GM12872 (cell line): ENCODE measurements at regions not wholly inside any gene's neighbourhood (a gene's known extent, or its start where the extent isn't known, plus 50 kb on each side); places are given as distances from the start of the nearest gene placed in this dataset.

Source experiments
- TF ChIP-seq, protein P1 (sequence below): IDR thresholded peaks from 3 replicates; pipeline ENCODE4 v1.5.1; 2011; ENCODE audit warnings: low read depth, mild to moderate bottlenecking, low read length, moderate library complexity; ENCODE audit not compliant: insufficient read depth

DNA sequence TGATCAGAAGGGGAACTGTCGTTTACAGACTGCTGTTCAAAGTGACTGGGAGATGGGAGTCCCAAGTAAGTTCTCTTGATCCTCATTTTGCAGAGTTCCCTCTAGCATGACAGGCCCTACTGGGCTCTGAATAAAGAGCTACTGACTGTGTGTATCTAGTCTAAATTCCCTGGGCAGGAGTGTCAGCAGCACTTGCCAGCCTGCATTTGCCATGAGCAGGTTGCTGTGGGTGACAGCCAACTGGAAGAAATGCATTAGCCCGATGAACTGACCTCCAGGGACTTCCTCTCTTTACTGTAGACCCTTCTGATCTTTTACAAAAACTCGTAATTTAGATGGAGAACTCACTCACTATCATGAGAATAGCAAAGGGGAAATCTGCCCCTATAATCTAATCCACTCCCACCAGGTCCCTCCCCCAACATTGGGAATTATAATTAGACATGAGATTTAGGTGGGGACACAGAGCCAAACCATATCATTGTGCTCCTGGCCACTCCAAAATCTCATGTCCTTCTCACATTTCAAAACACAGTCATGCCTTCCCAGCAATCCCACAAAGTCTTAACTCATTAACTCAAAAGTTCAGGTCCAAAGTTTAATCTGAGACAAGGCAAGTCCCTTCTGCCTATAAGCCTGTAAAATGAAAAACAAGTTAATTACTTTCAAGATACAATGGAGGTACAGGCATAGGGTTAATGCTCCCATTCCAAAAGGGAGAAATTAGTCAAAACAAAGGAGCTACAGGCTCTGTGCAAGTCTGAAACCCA lies 78.9 kb upstream of the CXCL14 start:
- TF ChIP-seq, protein P1, sequence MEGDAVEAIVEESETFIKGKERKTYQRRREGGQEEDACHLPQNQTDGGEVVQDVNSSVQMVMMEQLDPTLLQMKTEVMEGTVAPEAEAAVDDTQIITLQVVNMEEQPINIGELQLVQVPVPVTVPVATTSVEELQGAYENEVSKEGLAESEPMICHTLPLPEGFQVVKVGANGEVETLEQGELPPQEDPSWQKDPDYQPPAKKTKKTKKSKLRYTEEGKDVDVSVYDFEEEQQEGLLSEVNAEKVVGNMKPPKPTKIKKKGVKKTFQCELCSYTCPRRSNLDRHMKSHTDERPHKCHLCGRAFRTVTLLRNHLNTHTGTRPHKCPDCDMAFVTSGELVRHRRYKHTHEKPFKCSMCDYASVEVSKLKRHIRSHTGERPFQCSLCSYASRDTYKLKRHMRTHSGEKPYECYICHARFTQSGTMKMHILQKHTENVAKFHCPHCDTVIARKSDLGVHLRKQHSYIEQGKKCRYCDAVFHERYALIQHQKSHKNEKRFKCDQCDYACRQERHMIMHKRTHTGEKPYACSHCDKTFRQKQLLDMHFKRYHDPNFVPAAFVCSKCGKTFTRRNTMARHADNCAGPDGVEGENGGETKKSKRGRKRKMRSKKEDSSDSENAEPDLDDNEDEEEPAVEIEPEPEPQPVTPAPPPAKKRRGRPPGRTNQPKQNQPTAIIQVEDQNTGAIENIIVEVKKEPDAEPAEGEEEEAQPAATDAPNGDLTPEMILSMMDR: no peak

DNA sequence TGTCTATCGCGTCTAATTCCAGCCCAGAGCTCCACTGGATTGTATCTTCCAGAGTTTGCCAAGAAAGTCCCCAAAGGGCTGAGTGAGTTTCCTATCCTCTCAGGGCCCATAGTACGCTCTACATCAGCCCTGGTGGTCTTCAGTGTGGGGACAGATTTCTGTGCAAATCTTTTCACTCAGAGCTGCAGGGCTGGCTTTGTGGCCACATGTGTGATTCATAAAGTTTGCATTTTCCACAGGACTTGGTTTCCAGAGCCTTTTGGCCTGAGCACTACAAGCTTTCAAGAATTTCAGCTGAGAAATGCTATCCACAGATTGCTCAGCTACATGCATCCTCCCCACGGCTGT lies 76.7 kb upstream of the CXCL14 start:
- TF ChIP-seq, protein P1: no peak

DNA sequence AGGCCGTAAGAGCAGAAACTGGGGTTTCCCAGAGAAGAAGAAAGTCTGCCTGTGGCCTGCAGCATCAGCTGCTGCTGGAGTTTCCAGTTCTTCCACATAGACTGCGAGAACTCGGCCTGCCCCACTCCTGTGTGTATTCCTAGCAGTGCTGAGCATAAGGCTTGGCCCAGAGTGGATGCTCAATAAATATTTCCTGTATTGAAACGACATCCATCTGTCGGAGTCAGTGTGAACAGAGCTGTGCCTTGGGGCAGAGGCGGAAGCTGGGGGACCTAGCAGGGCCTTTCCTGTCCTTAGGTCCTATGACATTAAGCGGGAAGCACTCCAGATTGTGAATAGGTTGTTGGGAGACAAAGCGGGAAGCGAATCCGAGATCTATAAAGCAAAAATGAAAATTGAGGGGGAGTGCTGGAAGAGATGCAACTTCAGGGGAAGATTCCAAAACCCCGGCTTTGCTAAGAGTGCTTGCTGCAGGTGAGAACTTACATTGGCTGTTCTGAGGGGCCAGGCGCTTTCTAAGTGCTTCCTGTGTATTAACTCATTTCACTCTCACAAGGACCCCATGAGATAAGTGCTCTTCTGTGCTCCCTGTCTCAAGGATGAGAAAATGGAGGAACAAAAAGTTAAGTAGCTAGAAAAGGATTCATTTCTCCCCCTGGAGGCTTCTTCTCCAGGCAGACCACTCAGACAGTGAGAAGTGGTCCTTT lies 76.1 kb upstream of the CXCL14 start:
- TF ChIP-seq, protein P1: no peak

DNA sequence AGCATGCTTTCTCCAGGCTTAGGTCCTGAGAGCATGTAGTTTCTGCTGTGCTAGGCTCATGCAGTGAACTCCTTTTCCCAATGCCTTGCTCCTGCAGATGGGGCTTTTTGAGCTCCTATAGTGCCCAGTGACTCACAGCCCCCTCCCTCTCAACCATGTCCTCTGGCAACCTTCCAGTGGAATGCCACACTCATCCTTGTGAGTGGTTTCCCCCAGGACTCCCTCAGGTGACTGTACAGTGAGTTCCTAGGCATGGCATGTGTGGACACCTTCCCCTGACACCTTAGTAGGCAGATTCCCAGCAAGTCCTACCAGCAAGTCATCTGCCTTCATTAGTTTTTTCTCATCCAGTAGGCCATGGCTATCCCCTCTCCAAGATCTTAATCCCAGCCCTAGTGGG lies 72.4 kb upstream of the CXCL14 start:
- TF ChIP-seq, protein P1: no peak

DNA sequence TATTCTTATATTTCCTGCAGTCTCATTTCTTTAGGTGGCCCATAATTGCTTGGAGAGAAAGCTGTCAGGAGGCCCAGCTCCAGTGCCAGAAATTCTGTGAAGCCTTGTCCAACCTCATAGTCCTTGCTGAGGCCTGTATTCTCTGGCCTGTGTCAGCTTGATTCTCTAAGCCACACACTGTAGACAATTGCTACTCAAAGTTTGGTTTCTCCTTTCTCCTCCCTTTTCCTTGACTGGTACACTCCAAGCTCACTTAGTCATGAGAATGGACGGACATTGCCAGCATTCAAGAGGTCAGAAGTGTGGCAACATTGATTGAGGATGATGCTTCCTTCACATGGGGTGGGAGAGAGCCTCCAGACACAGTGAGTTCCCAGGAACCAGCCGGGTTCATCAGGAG lies 71.3 kb upstream of the CXCL14 start:
- TF ChIP-seq, protein P1: no peak

DNA sequence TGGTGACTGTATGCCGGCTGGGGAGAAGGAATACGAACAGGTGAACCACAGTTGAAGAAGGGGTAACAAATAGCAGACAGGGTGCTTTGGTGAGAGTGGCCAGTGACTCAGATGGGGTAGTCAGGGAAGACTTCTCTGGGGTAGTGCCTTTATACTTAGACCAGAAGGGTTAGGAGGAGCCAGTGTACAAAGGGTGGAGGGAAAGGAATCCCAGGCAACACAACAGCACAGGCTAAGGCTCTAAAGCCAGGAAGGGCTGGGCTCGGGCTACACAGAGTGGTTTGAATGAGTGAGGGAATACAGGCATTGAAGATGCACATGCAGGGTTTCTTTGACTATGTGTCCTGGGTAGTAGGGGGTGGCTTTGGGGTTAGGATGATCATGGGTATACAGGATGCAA lies 70.6 kb upstream of the CXCL14 start:
- TF ChIP-seq, protein P1: no peak

DNA sequence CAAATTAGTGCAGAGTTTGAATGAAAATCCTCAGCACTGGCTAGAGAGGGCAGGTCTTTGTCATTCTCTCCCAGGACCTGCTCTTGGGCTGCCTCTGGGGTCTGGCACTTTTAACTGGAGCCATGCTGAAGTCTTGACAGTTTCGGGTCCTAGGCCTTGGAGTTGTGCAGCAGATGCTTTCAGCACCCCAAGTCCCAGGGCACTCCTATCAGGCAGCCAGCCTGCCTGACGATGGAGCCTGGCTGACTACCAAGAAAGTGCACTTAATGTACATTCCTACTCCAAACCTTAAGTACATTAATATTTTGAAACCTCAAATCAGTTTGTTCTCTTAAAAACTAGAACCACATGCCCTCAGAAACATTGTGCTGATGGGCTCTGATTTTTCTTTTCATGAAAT lies 69.3 kb upstream of the CXCL14 start:
- TF ChIP-seq, protein P1: no peak
